ENCODE measurements at regions not wholly inside any gene's neighbourhood (a gene's known extent, or its start where the extent isn't known, plus 50 kb on each side); places are given as distances from the start of the nearest gene placed in this dataset.

GRCh38 chr7:1296356-1296981, 63.8 kb downstream of the UNCX start:
- TF ChIP-seq, protein P1, sequence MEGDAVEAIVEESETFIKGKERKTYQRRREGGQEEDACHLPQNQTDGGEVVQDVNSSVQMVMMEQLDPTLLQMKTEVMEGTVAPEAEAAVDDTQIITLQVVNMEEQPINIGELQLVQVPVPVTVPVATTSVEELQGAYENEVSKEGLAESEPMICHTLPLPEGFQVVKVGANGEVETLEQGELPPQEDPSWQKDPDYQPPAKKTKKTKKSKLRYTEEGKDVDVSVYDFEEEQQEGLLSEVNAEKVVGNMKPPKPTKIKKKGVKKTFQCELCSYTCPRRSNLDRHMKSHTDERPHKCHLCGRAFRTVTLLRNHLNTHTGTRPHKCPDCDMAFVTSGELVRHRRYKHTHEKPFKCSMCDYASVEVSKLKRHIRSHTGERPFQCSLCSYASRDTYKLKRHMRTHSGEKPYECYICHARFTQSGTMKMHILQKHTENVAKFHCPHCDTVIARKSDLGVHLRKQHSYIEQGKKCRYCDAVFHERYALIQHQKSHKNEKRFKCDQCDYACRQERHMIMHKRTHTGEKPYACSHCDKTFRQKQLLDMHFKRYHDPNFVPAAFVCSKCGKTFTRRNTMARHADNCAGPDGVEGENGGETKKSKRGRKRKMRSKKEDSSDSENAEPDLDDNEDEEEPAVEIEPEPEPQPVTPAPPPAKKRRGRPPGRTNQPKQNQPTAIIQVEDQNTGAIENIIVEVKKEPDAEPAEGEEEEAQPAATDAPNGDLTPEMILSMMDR (conservative IDR thresholded peaks at IDR 0.05; ENCODE audit: low read depth, low read length) = no peak
- H3K4me3 ChIP-seq (ENCODE audit: low read depth, low read length) = no peak overlapping the region
- DNase-seq (ENCODE audit: low read depth) = no peak

- no peak for DNase-seq (ENCODE audit: low read depth)
- no peak overlapping the region for H3K4me3 ChIP-seq (ENCODE audit: low read depth, low read length)
- TF ChIP-seq, protein P1 (conservative IDR thresholded peaks at IDR 0.05; ENCODE audit: low read depth, low read length) = no peak
Observed at GRCh38 chr7:1297017-1297960, 64.6 kb downstream of the UNCX start.

GRCh38 chr7:1298051-1298930, 65.6 kb downstream of the UNCX start:
- TF ChIP-seq, protein P1 (conservative IDR thresholded peaks at IDR 0.05; ENCODE audit: low read depth, low read length) = no peak
- no peak overlapping the region for H3K4me3 ChIP-seq (ENCODE audit: low read depth, low read length)
- DNase-seq (ENCODE audit: low read depth) = no peak

GRCh38 chr7:1298931-1299885, 66.5 kb downstream of the UNCX start:
- TF ChIP-seq, protein P1 (conservative IDR thresholded peaks at IDR 0.05; ENCODE audit: low read depth, low read length) = no peak

GRCh38 chr7:1300206-1300605, 67.5 kb downstream of the UNCX start:
- TF ChIP-seq, protein P1 (conservative IDR thresholded peaks at IDR 0.05; ENCODE audit: low read depth, low read length) = no peak
- no peak for DNase-seq (ENCODE audit: low read depth)
- H3K4me3 ChIP-seq (ENCODE audit: low read depth, low read length) = no peak overlapping the region

More at GRCh38 chr7:1298931-1299885, 66.5 kb downstream of the UNCX start:
- H3K4me3 ChIP-seq (ENCODE audit: low read depth, low read length) = no peak overlapping the region
- DNase-seq (ENCODE audit: low read depth) = no peak

DNA sequence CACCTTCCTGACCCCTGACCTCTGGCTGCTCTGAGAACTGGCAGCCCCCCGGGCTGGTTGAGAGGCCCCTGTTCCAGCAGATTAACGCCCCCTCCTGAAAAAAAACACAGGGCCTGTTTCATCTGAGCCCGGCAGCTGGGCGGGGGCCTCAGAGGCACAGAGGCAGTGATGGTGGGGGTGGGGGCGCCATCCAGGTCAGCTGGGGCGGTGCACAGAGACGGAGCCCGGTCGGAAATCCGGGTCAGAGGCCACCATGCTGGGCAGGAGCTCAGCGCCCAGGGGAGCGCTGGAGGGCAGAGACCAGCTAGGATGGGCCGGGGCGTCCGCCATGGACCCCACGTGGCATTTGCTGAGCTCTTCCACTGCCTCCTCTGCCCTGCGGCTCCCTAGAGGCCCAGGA, 68.0 kb downstream of the UNCX start:
- TF ChIP-seq, protein P1 (conservative IDR thresholded peaks at IDR 0.05; ENCODE audit: low read depth, low read length) = no peak
- DNase-seq (ENCODE audit: low read depth) = no peak
- no peak overlapping the region for H3K4me3 ChIP-seq (ENCODE audit: low read depth, low read length)
